MM.1S (cell line): ENCODE measurements at regions not wholly inside any gene's neighbourhood (a gene's known extent, or its start where the extent isn't known, plus 50 kb on each side); places are given as distances from the start of the nearest gene placed in this dataset.

ENCODE experiments used
- DNase-seq: peaks from one replicate; pipeline ENCODE4 v3.0.0-alpha.2; 2015
- H2AFZ ChIP-seq: fragments of 300-600 bp; sonication (generic); 2 replicates; pipeline ENCODE4 v1.6.0; 2016; ENCODE audit warnings: antibody characterized with exemption, low read length
- H3F3A ChIP-seq: fragments of 300-600 bp; sonication (generic); 2 replicates; pipeline ENCODE4 v1.6.1; 2016; ENCODE audit warnings: mild to moderate bottlenecking, antibody characterized with exemption, low read length, moderate library complexity, mixed read lengths; ENCODE audit not compliant: insufficient read depth
- H3K27ac ChIP-seq: fragments of 300-600 bp; sonication (generic); 2 replicates; pipeline ENCODE4 v1.5.1; 2016; ENCODE audit warnings: mild to moderate bottlenecking, low read length
- H3K27me3 ChIP-seq: fragments of 300-600 bp; sonication (generic); replicated peaks from 2 replicates; pipeline ENCODE4 v1.6.0; 2016; ENCODE audit warnings: low read length; ENCODE audit not compliant: insufficient read depth
- H3K36me3 ChIP-seq: fragments of 300-600 bp; sonication (generic); replicated peaks from 2 replicates; pipeline ENCODE4 v1.6.1; 2016; ENCODE audit warnings: mild to moderate bottlenecking, low read length, mixed read lengths; ENCODE audit not compliant: insufficient read depth
- H3K4me1 ChIP-seq: fragments of 300-600 bp; sonication (generic); 2 replicates; pipeline ENCODE4 v1.6.1; 2016; ENCODE audit warnings: low read length, mixed read lengths
- H3K4me2 ChIP-seq: fragments of 300-600 bp; sonication (generic); 2 replicates; pipeline ENCODE4 v1.6.0; 2016; ENCODE audit warnings: low read depth, low read length
- H3K4me3 ChIP-seq: fragments of 300-600 bp; sonication (generic); 2 replicates; pipeline ENCODE4 v1.5.1; 2016; ENCODE audit warnings: low read length, mixed read lengths
- H3K79me2 ChIP-seq: fragments of 300-600 bp; sonication (generic); 2 replicates; pipeline ENCODE4 v1.6.1; 2016; ENCODE audit warnings: mixed run types, low read length, mixed read lengths
- H3K9ac ChIP-seq: fragments of 300-600 bp; sonication (generic); 2 replicates; pipeline ENCODE4 v1.6.1; 2016; ENCODE audit warnings: low read length, mixed read lengths
- H3K9me2 ChIP-seq: fragments of 300-600 bp; sonication (generic); replicated peaks from 2 replicates; pipeline ENCODE4 v1.6.1; 2016; ENCODE audit warnings: mild to moderate bottlenecking, low read length, mixed read lengths; ENCODE audit not compliant: insufficient read depth
- H3K9me3 ChIP-seq: fragments of 300-600 bp; sonication (generic); replicated peaks from 2 replicates; pipeline ENCODE4 v1.6.1; 2016; ENCODE audit warnings: mild to moderate bottlenecking, low read length, mixed read lengths; ENCODE audit not compliant: insufficient read depth
- H4K20me1 ChIP-seq: fragments of 300-600 bp; sonication (generic); 2 replicates; pipeline ENCODE4 v1.6.1; 2016; ENCODE audit warnings: mild to moderate bottlenecking, low read length, moderate library complexity, mixed read lengths; ENCODE audit not compliant: insufficient read depth
- EZH2 ChIP-seq: fragments of 300-600 bp; sonication (generic); optimal IDR thresholded peaks from 2 replicates; pipeline ENCODE3; 2017; ENCODE audit warnings: low read depth, mild to moderate bottlenecking, antibody characterized with exemption, low read length, mixed read lengths
- EZH2phosphoT487 ChIP-seq: fragments of 300-600 bp; sonication (generic); IDR thresholded peaks from 2 replicates; pipeline ENCODE4 v1.6.1; 2018; ENCODE audit warnings: antibody characterized with exemption, low read length
- TF ChIP-seq, protein P1 (sequence below): fragments of 300-600 bp; sonication (generic); IDR thresholded peaks from 2 replicates; pipeline ENCODE4 v1.5.1; 2016; ENCODE audit warnings: antibody characterized with exemption, low read length, mixed read lengths

DNA sequence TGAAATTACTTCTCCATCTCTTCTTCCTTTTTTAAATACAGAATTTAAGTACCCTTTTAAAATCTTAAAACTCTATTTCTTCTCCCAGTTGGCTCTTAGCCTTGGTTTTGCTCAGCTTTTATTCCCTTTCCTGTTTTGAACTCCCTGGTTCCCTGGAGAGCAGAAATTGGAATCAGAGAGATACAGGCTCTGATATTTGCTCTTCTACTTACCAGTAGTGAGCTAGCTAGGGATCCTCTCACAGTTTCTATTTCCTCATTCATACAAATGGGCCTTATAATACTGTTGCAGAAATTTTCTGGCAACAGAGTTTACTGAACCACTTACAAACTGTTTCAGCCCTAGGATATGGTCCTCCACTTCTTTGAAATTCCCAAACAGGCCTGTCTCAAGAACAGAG lies 606.3 kb downstream of the NUF2 start:
- H3K79me2 ChIP-seq, result no peaks in the 10 kb centered on the region
- no peaks in the 10 kb centered on the region for H3K36me3 ChIP-seq
- H4K20me1 ChIP-seq, result no peaks in the 10 kb centered on the region
- H3K9ac ChIP-seq, result no peak overlapping the region
- H2AFZ ChIP-seq, result no peak overlapping the region
- H3K9me2 ChIP-seq, result no peaks in the 10 kb centered on the region
- no peak for TF ChIP-seq EZH2phosphoT487
- H3K9me3 ChIP-seq, result no peaks in the 10 kb centered on the region
- H3K4me2 ChIP-seq, result no peak overlapping the region
- no peaks in the 10 kb centered on the region for H3K27me3 ChIP-seq
- no peak overlapping the region for H3K27ac ChIP-seq
- no peak overlapping the region for H3K4me3 ChIP-seq
- no peak for DNase-seq
- no peaks in the 10 kb centered on the region for H3K4me1 ChIP-seq
- H3F3A ChIP-seq, result no peaks in the 10 kb centered on the region

DNA sequence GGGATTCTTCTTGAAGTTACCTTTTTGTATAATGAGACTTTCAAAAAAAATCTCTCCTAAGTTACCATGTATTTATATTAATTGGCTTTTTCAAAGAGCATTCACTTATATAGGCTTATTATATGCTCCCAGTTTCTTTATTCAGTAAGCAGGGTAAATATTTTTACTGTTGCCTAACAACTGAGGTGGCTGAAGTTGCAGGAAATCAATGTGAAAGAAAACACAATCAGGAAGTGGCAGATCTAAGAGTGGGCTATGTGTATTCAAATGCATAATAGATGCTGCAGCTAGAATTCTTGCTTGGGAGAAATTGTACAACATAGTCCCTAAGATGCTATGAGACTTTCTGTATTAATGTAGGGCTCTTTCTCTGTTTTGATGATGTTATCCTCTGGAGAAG lies 606.9 kb downstream of the NUF2 start:
- Histone ChIP-seq H3K27ac (no peak overlapping the region), H3K9ac (no peak overlapping the region), H3K4me3 (no peak overlapping the region), H3K27me3 (no peaks in the 10 kb centered on the region), H3K4me1 (no peaks in the 10 kb centered on the region), H3K9me2 (no peaks in the 10 kb centered on the region), H4K20me1 (no peaks in the 10 kb centered on the region), H3K9me3 (no peaks in the 10 kb centered on the region), H3K79me2 (no peaks in the 10 kb centered on the region), H3K4me2 (no peak overlapping the region), H2AFZ (no peak overlapping the region), H3F3A (no peaks in the 10 kb centered on the region), H3K36me3 (no peaks in the 10 kb centered on the region)
- DNase-seq, result no peak
- TF ChIP-seq, protein P1, sequence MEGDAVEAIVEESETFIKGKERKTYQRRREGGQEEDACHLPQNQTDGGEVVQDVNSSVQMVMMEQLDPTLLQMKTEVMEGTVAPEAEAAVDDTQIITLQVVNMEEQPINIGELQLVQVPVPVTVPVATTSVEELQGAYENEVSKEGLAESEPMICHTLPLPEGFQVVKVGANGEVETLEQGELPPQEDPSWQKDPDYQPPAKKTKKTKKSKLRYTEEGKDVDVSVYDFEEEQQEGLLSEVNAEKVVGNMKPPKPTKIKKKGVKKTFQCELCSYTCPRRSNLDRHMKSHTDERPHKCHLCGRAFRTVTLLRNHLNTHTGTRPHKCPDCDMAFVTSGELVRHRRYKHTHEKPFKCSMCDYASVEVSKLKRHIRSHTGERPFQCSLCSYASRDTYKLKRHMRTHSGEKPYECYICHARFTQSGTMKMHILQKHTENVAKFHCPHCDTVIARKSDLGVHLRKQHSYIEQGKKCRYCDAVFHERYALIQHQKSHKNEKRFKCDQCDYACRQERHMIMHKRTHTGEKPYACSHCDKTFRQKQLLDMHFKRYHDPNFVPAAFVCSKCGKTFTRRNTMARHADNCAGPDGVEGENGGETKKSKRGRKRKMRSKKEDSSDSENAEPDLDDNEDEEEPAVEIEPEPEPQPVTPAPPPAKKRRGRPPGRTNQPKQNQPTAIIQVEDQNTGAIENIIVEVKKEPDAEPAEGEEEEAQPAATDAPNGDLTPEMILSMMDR, result no peak

- no peaks in the 10 kb centered on the region for H3K27me3 ChIP-seq
- H3K27ac ChIP-seq, result no peak overlapping the region
- H3K4me2 ChIP-seq, result no peak overlapping the region
- no peaks in the 10 kb centered on the region for H3K9me2 ChIP-seq
- DNase-seq, result peak; percentile 1
- no peak overlapping the region for H2AFZ ChIP-seq
- no peak overlapping the region for H3K9ac ChIP-seq
- no peaks in the 10 kb centered on the region for H3K9me3 ChIP-seq
- TF ChIP-seq EZH2, result no peak
- TF ChIP-seq EZH2phosphoT487, result no peak
- TF ChIP-seq, protein P1, result no peak
- H4K20me1 ChIP-seq, result no peaks in the 10 kb centered on the region
- no peaks in the 10 kb centered on the region for H3F3A ChIP-seq
- no peak overlapping the region for H3K4me3 ChIP-seq
- H3K79me2 ChIP-seq, result no peaks in the 10 kb centered on the region
- no peaks in the 10 kb centered on the region for H3K4me1 ChIP-seq
- no peaks in the 10 kb centered on the region for H3K36me3 ChIP-seq
These were observed 611.1 kb downstream of the NUF2 start for GRCh38 chr1:163932901-163933300.

GRCh38 chr1:163933437-163933836 lies 611.7 kb downstream of the NUF2 start:
- TF ChIP-seq EZH2phosphoT487, result no peak
- Histone ChIP-seq H4K20me1 (no peaks in the 10 kb centered on the region), H3K79me2 (no peaks in the 10 kb centered on the region), H3K36me3 (no peaks in the 10 kb centered on the region), H3K4me3 (no peak overlapping the region), H3K9ac (no peak overlapping the region), H2AFZ (no peak overlapping the region), H3K4me1 (no peaks in the 10 kb centered on the region), H3F3A (no peaks in the 10 kb centered on the region), H3K27me3 (no peaks in the 10 kb centered on the region), H3K4me2 (no peak overlapping the region), H3K9me2 (no peaks in the 10 kb centered on the region), H3K9me3 (no peaks in the 10 kb centered on the region), H3K27ac (no peak overlapping the region)
- DNase-seq, result no peak
